ENCODE measurements at regions not wholly inside any gene's neighbourhood (a gene's known extent, or its start where the extent isn't known, plus 50 kb on each side); places are given as distances from the start of the nearest gene placed in this dataset.
"Not testable (repeated sequence)": the region's sequence is repeated elsewhere in the genome, so short reads cannot be mapped to it uniquely, and the experiment has no call there.

DNA sequence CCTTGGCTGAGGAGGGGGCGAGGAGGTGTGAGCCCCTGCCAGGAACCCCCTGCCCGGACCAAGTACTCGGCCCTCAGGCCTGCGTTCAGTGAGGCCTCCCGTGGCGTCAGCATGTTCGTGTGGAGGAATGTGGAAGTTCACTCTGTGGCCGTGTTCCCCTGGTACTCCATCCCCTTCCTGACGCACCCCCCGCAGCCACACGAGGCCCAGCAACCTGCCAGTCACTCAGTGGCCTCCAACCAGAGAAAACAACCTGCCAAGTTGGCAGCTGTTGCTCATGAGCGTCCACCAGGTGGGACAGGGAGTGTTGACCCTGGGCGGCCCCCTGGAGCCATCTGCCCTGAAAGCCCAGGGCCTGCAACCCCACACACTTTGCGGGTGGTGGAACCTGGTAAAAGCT, 205.4 kb downstream of the CEP170 start:
- H3K36me3 Mint-ChIP-seq; H3K4me1 ChIP-seq (ENCODE audit: control insufficient read depth, insufficient read depth, low read length, poor library complexity, severe bottlenecking); H3K4me3 Mint-ChIP-seq; H3K4me1 Mint-ChIP-seq; H3K27me3 ChIP-seq (ENCODE audit: control insufficient read depth, insufficient read depth, low read length); H3K27me3 Mint-ChIP-seq; ATAC-seq (ENCODE audit: low read depth in 2 of 2); H3K27ac ChIP-seq (ENCODE audit: insufficient read depth, low read length, poor library complexity, severe bottlenecking); H3K9me3 Mint-ChIP-seq; DNase-seq; H3K27ac Mint-ChIP-seq; H3K9me3 ChIP-seq (ENCODE audit: control insufficient read depth in 2 of 2, low read length in 2 of 2); H3K4me3 ChIP-seq (ENCODE audit: low read depth, low read length); H3K36me3 ChIP-seq (ENCODE audit: control insufficient read depth, insufficient read depth, low read length): not testable (repeated sequence)

DNA sequence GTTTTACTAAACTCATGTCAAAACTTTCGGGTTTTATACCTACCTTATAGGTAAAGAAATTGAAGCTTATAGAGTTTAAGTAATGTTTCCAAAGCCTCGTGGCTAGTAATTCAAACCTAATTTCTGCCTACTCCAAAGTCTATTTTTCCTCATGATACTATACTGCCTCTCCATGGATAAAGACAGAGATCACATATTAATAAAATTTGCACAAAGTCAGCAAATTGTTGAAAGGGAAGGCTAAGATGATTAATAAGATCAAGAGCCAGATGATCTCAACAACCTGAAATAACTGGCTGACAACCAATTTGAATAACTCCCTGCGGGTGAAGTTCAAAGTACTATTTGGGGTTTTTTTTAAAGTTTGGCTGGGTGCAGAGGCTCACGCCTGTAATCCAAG, 233.7 kb downstream of the CEP170 start:
- H3K36me3 ChIP-seq (ENCODE audit: control insufficient read depth, insufficient read depth, low read length); H3K4me3 Mint-ChIP-seq; H3K27me3 ChIP-seq (ENCODE audit: control insufficient read depth, insufficient read depth, low read length); H3K9me3 ChIP-seq (ENCODE audit: control insufficient read depth in 2 of 2, low read length in 2 of 2); ATAC-seq (ENCODE audit: low read depth in 2 of 2); H3K36me3 Mint-ChIP-seq; H3K27ac ChIP-seq (ENCODE audit: insufficient read depth, low read length, poor library complexity, severe bottlenecking); DNase-seq; H3K4me3 ChIP-seq (ENCODE audit: low read depth, low read length); H3K27ac Mint-ChIP-seq; H3K4me1 Mint-ChIP-seq; H3K4me1 ChIP-seq (ENCODE audit: control insufficient read depth, insufficient read depth, low read length, poor library complexity, severe bottlenecking); H3K27me3 Mint-ChIP-seq; H3K9me3 Mint-ChIP-seq: not testable (repeated sequence)

DNA sequence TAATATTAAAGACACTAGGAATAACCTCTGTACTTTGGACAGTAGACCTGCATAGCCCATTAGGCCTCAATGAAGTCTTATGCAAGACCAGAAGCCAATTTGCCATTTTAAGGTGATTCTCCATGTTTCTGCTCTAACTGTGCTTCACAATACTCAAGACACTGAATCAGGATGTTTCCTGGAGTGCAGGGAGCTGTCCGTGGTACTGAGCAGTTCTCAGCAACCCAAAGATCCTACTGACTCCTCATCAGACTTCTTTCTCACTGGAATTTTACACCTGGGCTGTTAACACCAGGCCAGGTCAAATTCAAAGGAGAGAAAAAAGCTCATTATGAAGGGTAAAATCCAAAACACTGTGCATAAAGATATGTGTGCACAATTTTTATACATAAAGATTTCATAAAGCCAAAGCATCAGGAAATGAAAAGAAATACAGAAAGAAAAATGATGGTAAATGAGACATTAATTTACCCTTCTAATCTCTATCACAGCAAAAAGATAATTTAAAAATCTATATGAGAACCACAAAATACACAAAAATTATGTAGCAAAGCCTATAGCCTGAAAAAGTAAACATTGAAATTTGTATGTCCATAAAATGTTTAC, 235.9 kb downstream of the CEP170 start:
- H3K27ac ChIP-seq (ENCODE audit: insufficient read depth, low read length, poor library complexity, severe bottlenecking); H3K36me3 Mint-ChIP-seq; H3K27me3 ChIP-seq (ENCODE audit: control insufficient read depth, insufficient read depth, low read length); H3K4me1 Mint-ChIP-seq; ATAC-seq (ENCODE audit: low read depth in 2 of 2); H3K4me3 Mint-ChIP-seq; H3K4me1 ChIP-seq (ENCODE audit: control insufficient read depth, insufficient read depth, low read length, poor library complexity, severe bottlenecking); H3K36me3 ChIP-seq (ENCODE audit: control insufficient read depth, insufficient read depth, low read length); H3K27ac Mint-ChIP-seq; H3K27me3 Mint-ChIP-seq; H3K9me3 ChIP-seq (ENCODE audit: control insufficient read depth in 2 of 2, low read length in 2 of 2); H3K4me3 ChIP-seq (ENCODE audit: low read depth, low read length); DNase-seq; H3K9me3 Mint-ChIP-seq: not testable (repeated sequence)

DNA sequence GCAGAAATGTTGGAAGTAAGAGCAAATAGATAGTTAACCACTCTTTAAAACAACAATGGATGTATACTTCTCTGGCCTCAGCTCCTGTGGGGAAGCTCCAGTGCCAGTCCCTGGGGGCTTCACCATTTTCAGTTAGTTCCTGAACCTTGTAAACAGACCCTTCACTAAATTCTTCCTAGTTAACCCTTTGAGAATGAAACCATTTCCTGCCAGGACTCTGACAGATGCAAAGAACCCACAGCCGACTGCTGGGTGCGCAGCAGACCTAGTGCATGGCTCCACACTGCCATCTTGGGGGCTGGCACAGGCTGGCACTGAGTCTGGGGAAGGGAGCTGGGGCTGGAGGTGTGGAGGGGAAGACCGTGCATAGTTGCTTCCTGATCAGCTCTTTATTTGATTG, 244.4 kb downstream of the CEP170 start:
- H3K9me3 Mint-ChIP-seq; H3K9me3 ChIP-seq (ENCODE audit: control insufficient read depth in 2 of 2, low read length in 2 of 2); ATAC-seq (ENCODE audit: low read depth in 2 of 2); H3K4me3 Mint-ChIP-seq; H3K27me3 ChIP-seq (ENCODE audit: control insufficient read depth, insufficient read depth, low read length); H3K36me3 ChIP-seq (ENCODE audit: control insufficient read depth, insufficient read depth, low read length); H3K4me1 ChIP-seq (ENCODE audit: control insufficient read depth, insufficient read depth, low read length, poor library complexity, severe bottlenecking); H3K4me3 ChIP-seq (ENCODE audit: low read depth, low read length); H3K4me1 Mint-ChIP-seq; H3K27ac Mint-ChIP-seq; H3K27ac ChIP-seq (ENCODE audit: insufficient read depth, low read length, poor library complexity, severe bottlenecking); H3K36me3 Mint-ChIP-seq; H3K27me3 Mint-ChIP-seq; DNase-seq: not testable (repeated sequence)

DNA sequence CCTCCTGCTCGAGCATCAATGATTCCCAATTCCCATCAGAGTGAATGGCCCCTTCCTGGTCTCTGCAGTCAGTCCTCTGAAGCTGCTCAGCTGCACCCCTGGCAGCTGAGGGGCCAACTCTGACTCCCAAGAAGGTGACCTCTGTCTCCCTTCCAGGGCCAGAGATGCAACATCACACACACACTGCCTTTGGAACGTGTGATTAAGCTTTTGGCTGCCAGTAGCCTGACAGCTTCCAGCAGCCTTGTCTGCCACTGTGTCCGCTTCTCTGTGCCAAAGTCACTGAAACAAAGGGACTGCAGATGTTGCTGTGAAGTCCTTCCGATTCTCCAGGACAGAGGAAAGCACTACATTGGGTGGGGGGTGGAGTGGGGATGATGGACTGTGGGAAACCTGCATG, 254.1 kb downstream of the CEP170 start:
- H3K27me3 ChIP-seq (ENCODE audit: control insufficient read depth, insufficient read depth, low read length); H3K4me1 ChIP-seq (ENCODE audit: control insufficient read depth, insufficient read depth, low read length, poor library complexity, severe bottlenecking); H3K4me3 Mint-ChIP-seq; H3K4me3 ChIP-seq (ENCODE audit: low read depth, low read length); H3K36me3 Mint-ChIP-seq; H3K27me3 Mint-ChIP-seq; H3K27ac Mint-ChIP-seq; H3K4me1 Mint-ChIP-seq; H3K27ac ChIP-seq (ENCODE audit: insufficient read depth, low read length, poor library complexity, severe bottlenecking); H3K36me3 ChIP-seq (ENCODE audit: control insufficient read depth, insufficient read depth, low read length); ATAC-seq (ENCODE audit: low read depth in 2 of 2); DNase-seq; H3K9me3 ChIP-seq (ENCODE audit: control insufficient read depth in 2 of 2, low read length in 2 of 2); H3K9me3 Mint-ChIP-seq: not testable (repeated sequence)

DNA sequence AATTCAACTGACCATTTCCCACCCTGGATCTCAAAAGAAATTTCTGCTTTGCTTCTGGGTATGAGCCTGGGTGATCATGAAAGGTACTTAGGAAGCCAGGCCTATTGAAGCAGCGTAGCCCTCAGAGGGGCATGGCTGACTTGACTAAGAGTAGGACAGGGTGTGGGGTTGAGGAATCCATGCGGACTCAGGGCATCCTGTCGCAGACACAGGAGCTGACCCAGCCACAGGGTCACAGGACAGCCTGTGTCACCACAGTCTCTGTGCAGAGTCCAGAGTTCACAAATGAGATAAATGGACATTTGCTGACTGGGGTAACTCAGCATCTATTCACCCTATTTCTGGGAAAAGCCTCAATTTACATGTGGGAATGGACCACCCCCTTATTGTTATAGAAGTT, 262.3 kb downstream of the CEP170 start:
- ATAC-seq (ENCODE audit: low read depth in 2 of 2); H3K27ac Mint-ChIP-seq; H3K9me3 ChIP-seq (ENCODE audit: control insufficient read depth in 2 of 2, low read length in 2 of 2); H3K27ac ChIP-seq (ENCODE audit: insufficient read depth, low read length, poor library complexity, severe bottlenecking); H3K4me1 Mint-ChIP-seq; H3K27me3 ChIP-seq (ENCODE audit: control insufficient read depth, insufficient read depth, low read length); H3K9me3 Mint-ChIP-seq; H3K4me3 ChIP-seq (ENCODE audit: low read depth, low read length); H3K4me3 Mint-ChIP-seq; H3K36me3 Mint-ChIP-seq; H3K36me3 ChIP-seq (ENCODE audit: control insufficient read depth, insufficient read depth, low read length); H3K4me1 ChIP-seq (ENCODE audit: control insufficient read depth, insufficient read depth, low read length, poor library complexity, severe bottlenecking); H3K27me3 Mint-ChIP-seq; DNase-seq: not testable (repeated sequence)

DNA sequence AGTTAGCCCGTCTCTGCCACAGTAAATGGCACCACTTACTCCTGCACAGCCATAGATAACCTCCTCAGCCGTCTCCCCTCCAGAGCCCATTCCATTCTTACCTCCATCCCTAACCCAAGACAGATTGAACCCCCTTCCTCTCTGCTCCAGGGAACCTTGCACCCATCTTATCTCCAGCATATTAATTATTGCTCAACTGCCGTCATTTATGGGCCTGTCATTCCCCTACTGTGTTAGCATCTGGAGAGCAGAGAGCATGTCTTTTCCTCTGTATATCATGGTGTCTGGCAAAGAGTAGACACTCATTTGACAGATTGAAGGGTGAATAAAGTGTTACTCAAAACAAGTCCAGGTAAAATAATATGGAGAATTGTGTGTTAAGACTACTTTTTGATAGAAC, 270.0 kb downstream of the CEP170 start:
- not testable (repeated sequence) for H3K4me1 Mint-ChIP-seq; H3K4me3 ChIP-seq (ENCODE audit: low read depth, low read length); H3K4me1 ChIP-seq (ENCODE audit: control insufficient read depth, insufficient read depth, low read length, poor library complexity, severe bottlenecking); ATAC-seq (ENCODE audit: low read depth in 2 of 2); H3K27ac Mint-ChIP-seq; H3K36me3 ChIP-seq (ENCODE audit: control insufficient read depth, insufficient read depth, low read length); H3K4me3 Mint-ChIP-seq; DNase-seq; H3K27me3 ChIP-seq (ENCODE audit: control insufficient read depth, insufficient read depth, low read length); H3K27ac ChIP-seq (ENCODE audit: insufficient read depth, low read length, poor library complexity, severe bottlenecking); H3K9me3 Mint-ChIP-seq; H3K27me3 Mint-ChIP-seq; H3K9me3 ChIP-seq (ENCODE audit: control insufficient read depth in 2 of 2, low read length in 2 of 2); H3K36me3 Mint-ChIP-seq

DNA sequence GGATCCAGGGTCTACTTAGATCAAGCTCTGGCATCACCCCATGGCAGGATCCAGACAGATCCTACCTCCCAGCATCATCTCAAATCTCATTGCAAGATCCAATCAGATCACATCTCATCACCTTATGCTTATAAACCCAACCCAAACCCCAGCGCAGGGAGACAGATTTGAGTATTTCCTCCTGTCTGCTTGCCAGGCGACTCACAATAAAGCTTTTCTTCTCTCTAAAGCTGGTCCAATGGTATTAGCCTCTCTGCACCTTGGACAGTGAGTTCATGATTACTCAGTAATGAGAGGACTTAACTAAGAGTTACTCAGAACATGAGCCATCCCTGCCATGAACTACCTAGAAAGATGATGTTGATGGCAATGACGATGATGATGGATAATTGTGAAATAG, 281.7 kb downstream of the CEP170 start:
- not testable (repeated sequence) for H3K27me3 Mint-ChIP-seq; H3K4me3 Mint-ChIP-seq; H3K4me1 Mint-ChIP-seq; H3K4me1 ChIP-seq (ENCODE audit: control insufficient read depth, insufficient read depth, low read length, poor library complexity, severe bottlenecking); H3K9me3 Mint-ChIP-seq; H3K27ac Mint-ChIP-seq; H3K9me3 ChIP-seq (ENCODE audit: control insufficient read depth in 2 of 2, low read length in 2 of 2); H3K4me3 ChIP-seq (ENCODE audit: low read depth, low read length); H3K27ac ChIP-seq (ENCODE audit: insufficient read depth, low read length, poor library complexity, severe bottlenecking); DNase-seq; H3K36me3 Mint-ChIP-seq; H3K36me3 ChIP-seq (ENCODE audit: control insufficient read depth, insufficient read depth, low read length); H3K27me3 ChIP-seq (ENCODE audit: control insufficient read depth, insufficient read depth, low read length); ATAC-seq (ENCODE audit: low read depth in 2 of 2)

All from CD4-positive, CD25-positive, alpha-beta regulatory T cell (primary cell).